WI38 (cell line): ENCODE measurements at regions not wholly inside any gene's neighbourhood (a gene's known extent, or its start where the extent isn't known, plus 50 kb on each side); places are given as distances from the start of the nearest gene placed in this dataset.

Experiments
- H3K4me3 ChIP-seq: 2 replicates; pipeline ENCODE4 v1.5.1; 2011; ENCODE audit warnings: low read depth, mild to moderate bottlenecking, control low read depth, low read length
- TF ChIP-seq, protein P1 (sequence below): IDR thresholded peaks from 2 replicates; pipeline ENCODE4 v1.5.1; 2012; ENCODE audit warnings: low read depth, mild to moderate bottlenecking, control low read depth, low read length

DNA sequence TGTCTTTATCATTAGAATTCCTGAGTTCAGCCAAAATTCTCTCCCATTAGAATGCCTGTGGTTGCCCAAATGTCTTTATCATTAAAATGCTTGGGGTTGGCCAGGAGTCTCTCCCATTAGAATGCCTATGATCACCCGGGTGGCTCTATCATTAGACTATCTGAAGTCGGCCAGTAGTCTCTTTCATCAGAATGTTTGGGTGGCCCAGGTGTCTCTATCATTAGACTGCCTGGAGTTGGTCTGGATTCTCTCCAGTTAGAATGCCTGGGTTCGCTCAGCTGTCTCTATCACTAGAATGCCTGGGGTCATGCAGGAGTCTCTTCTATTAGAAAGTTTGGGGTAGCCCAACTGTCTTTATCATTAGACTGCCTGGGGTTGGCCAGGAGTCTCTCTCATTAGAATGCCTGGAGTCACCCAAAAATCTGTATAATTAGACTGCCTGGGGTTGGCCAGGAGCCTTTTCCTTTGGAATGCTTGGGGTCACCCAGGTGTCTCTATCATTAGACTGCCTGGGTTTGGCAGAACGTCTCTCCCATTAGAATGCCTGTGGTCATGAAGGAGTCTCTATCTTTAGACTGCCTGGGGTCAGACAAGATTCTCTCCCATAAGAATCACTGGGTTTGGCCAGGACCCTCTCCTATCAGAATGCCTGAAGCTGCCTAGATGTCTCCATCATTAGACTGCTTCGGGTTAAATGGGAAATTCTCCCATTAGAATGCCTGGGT is 1478.3 kb downstream of the UQCRFS1 start:
- TF ChIP-seq, protein P1, sequence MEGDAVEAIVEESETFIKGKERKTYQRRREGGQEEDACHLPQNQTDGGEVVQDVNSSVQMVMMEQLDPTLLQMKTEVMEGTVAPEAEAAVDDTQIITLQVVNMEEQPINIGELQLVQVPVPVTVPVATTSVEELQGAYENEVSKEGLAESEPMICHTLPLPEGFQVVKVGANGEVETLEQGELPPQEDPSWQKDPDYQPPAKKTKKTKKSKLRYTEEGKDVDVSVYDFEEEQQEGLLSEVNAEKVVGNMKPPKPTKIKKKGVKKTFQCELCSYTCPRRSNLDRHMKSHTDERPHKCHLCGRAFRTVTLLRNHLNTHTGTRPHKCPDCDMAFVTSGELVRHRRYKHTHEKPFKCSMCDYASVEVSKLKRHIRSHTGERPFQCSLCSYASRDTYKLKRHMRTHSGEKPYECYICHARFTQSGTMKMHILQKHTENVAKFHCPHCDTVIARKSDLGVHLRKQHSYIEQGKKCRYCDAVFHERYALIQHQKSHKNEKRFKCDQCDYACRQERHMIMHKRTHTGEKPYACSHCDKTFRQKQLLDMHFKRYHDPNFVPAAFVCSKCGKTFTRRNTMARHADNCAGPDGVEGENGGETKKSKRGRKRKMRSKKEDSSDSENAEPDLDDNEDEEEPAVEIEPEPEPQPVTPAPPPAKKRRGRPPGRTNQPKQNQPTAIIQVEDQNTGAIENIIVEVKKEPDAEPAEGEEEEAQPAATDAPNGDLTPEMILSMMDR: no peak
- no peak overlapping the region for H3K4me3 ChIP-seq

DNA sequence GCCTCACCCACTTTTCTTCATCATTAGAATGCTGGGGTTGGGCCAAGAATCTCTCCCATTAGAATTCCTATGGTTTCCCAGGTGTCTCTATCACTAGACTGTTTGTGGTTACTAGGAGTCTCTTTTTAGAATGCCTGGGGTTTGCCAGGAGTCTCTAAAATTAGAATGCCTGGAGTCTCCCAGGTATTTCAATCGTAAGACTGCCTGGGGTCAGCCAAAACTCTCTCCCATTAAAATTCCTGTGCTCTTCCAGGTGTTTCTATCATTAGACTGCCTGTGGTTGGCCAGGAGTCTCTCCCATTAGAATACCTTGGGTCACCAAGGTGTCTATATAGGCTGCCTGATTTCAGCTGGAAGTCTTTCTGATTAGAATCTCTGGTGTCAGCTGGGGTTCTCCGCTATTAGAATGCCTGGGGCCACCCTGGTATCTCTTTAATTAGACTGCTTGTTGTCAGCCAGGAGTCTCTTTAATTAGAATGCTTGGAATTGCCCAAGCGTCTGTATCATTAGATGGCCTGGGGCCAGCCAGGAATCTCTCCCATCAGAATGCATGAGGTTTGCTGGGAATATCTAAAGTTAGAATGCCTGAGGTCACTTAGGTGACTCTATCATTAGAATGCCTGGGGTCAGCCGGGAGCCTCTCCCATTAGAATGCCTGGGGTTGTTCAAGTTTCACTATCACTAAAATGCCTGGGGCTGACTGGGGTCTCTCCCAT is 1479.2 kb downstream of the UQCRFS1 start:
- TF ChIP-seq, protein P1: no peak
- H3K4me3 ChIP-seq: no peak overlapping the region

DNA sequence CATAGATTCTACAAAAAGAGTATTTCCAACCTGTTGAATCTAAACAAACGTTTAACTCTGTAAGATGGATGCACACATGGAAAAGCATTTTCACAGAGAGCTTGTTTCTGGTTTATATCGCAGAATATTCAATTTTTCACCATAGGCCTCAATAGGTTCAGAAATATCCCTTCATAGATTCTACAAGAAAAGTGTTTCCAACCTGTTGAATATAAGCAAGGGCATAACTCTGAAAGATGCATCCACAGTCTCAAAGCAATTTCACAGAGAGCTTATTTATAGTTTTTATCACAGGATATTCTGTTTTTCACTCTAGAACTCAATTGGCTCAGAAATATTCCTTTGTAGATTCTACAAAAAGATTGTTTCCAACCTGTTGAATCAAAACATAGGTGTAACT is 1483.6 kb downstream of the UQCRFS1 start:
- TF ChIP-seq, protein P1: no peak
- H3K4me3 ChIP-seq: no peak overlapping the region

DNA sequence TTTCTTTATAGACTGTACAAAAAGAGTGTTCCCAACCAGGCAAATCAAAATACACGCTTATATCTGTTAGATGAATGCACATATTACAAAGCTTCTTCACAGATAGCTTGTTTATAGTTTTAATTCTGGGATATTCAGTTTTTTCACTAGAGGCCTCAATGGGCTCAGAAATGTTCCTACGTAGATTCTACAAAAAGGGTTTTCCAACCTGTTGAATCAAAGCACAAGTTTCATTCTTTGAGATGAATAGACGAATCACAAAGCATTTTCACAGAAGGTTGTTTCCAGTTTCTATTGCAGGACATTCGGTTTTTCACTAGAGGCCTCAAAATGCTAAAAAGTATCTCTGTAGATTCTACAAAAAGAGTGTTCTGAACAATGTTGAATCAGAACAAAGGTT is 1490.3 kb downstream of the UQCRFS1 start:
- TF ChIP-seq, protein P1: no peak
- H3K4me3 ChIP-seq: no peak overlapping the region

DNA sequence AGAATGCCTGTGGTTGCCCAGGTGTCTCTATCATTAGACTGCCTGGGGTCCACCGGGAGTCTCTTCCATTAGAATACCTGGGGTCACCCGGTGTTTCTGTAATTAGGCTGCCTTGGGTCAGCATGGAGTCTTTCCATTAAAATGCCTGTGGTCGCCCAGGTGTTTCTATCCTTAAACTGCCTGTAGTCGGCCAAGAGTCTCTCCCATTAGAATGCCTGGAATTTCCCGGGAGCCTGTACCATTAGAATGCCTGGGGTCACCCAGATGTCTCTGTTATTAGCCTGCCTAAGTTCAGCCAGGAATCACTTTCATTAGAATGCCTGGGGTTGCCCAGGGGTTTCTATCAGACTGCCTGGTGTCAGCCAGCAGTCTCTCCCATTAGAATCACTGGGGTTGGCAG is 1492.8 kb downstream of the UQCRFS1 start:
- TF ChIP-seq, protein P1: no peak
- H3K4me3 ChIP-seq: no peak overlapping the region

DNA sequence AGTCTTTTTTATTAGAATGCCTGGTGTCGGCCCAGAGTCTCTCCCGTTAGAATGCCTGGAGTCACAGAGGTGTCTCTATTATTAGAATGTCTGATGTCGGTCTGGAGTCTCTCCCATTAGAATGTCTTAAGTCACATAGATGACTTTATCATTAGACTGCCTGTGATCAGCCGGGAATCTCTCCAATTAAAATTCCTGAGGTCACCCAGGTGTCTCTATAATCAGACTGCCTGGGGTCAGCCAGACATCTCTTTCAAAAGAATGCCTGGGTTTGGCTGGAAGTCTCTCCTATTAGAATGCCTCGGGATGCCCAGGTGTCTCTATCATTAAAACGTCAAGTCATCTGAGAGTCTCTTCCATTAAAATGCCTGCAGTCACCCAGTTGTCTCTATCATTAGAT is 1493.9 kb downstream of the UQCRFS1 start:
- TF ChIP-seq, protein P1: no peak
- H3K4me3 ChIP-seq: no peak overlapping the region

DNA sequence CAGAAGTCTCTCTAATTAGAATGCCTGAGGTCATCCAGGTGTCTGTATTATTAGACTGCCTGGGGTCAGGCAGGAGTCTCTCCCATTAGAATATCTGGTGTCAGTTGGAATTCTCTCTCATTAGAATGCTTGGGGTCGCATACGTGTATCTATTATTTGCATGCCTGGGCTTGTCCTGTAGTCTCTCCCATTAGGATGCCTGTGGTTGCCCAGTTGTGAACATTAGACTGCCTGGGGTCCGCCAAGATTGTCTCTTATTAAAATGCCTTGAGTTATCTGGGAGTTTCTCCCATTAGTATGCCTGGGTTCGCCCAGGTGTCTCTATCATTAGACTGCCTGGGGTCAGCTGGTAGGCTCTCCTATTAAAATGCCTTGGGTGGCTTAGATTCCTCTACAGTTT is 1494.7 kb downstream of the UQCRFS1 start:
- no peak overlapping the region for H3K4me3 ChIP-seq

More for the DNA sequence above, 1494.7 kb downstream of the UQCRFS1 start:
- TF ChIP-seq, protein P1: no peak
